ENCODE measurements at regions not wholly inside any gene's neighbourhood (a gene's known extent, or its start where the extent isn't known, plus 50 kb on each side); places are given as distances from the start of the nearest gene placed in this dataset.
A peak's percentile ranks its signal among the peaks of the same experiment; 100 is the strongest.
"Not testable (repeated sequence)": the region's sequence is repeated elsewhere in the genome, so short reads cannot be mapped to it uniquely, and the experiment has no call there.

DNA sequence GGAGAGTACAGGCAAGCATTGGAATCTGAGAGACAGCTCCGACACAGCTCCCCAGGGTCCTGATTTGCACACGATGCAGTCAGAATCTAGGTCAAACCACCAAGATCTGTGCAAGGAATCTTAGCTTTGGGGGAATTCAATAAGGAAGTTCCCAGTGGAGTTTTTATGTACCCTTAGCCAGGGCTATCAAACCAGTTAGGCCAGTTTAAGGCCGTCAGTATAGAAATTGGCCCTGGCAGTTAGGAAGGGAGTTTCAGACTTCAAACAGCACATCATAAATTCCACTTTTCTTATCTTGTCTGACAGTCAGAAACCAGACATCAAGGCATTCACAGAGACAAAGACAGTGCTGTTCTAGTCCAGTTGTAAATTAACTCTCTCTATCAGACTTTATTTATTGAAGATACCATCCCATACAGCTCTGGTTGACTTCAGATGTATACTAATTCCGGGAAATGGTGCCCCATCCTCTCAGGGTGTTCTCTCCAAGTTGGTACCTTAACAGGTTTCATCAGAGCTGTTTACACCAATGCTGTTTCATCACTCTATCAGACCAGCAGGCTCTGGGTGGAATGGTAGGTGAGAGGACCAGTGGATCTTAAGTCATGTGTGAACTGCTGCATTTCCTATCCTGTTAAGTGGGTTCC, 157.5 kb upstream of the ATF7IP start:
- WGBS, 4 donors, result 60 to 74% (median 66%) methylated on average over 4 of the region's 4 CpGs
- H3K4me1 ChIP-seq, result peaks cover 0 to 7% (median 0%) of the 10 kb centered on the region in 12 donors
- DNase-seq (no peak), ATAC-seq (peak in 1 of 4 donors; percentile 16)
- TF ChIP-seq POLR2A (IDR thresholded peaks at IDR 0.05), result no peak
- TF ChIP-seq, protein P1, sequence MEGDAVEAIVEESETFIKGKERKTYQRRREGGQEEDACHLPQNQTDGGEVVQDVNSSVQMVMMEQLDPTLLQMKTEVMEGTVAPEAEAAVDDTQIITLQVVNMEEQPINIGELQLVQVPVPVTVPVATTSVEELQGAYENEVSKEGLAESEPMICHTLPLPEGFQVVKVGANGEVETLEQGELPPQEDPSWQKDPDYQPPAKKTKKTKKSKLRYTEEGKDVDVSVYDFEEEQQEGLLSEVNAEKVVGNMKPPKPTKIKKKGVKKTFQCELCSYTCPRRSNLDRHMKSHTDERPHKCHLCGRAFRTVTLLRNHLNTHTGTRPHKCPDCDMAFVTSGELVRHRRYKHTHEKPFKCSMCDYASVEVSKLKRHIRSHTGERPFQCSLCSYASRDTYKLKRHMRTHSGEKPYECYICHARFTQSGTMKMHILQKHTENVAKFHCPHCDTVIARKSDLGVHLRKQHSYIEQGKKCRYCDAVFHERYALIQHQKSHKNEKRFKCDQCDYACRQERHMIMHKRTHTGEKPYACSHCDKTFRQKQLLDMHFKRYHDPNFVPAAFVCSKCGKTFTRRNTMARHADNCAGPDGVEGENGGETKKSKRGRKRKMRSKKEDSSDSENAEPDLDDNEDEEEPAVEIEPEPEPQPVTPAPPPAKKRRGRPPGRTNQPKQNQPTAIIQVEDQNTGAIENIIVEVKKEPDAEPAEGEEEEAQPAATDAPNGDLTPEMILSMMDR (IDR thresholded peaks at IDR 0.05), result no peak
- no peaks in the 10 kb centered on the region for H3K9me3 ChIP-seq
- intact Hi-C loops (cut with DNase I), result no loop called here
- no peaks in the 10 kb centered on the region for H3K27me3 ChIP-seq
- H3K4me3 ChIP-seq, result no peak overlapping the region
- no peak overlapping the region for H3K27ac ChIP-seq
- no peaks in the 10 kb centered on the region for H3K36me3 ChIP-seq

DNA sequence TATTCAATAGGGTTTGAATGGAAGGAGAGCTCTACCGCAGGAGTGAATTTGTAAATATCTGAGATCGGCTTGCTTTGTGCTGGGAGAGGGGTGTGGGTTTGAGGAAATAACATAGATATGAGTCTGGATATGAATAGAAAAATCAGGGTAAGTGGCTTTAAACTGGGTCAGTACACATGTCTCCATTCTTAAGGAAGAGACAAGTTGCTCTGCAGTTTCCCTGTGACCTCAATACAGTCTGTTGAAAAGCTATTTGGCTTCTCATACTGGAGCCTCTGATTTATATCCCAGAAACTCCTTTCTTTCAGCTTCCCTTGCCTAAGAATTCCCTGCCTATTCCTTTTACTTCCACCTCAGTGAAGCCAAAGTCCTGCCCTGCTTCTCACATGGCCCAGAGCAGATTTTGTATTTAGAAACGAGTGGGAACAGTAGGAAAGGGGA, 153.5 kb upstream of the ATF7IP start:
- Histone ChIP-seq H3K4me1 (peaks cover 0 to 7% (median 0%) of the 10 kb centered on the region in 12 donors), H3K4me3 (no peak overlapping the region), H3K9me3 (peaks cover 0 to 6% (median 0%) of the 10 kb centered on the region in 12 donors), H3K27ac (no peak overlapping the region), H3K27me3 (no peaks in the 10 kb centered on the region), H3K36me3 (no peaks in the 10 kb centered on the region)
- DNase-seq (no peak), ATAC-seq (no peak)
- TF ChIP-seq, protein P1 (IDR thresholded peaks at IDR 0.05), result no peak
- TF ChIP-seq POLR2A (IDR thresholded peaks at IDR 0.05), result no peak
- WGBS, 4 donors, result 55 to 76% (median 65%) methylated on average over 3 of the region's 3 CpGs
- intact Hi-C loops (cut with DNase I), result no loop called here

DNA sequence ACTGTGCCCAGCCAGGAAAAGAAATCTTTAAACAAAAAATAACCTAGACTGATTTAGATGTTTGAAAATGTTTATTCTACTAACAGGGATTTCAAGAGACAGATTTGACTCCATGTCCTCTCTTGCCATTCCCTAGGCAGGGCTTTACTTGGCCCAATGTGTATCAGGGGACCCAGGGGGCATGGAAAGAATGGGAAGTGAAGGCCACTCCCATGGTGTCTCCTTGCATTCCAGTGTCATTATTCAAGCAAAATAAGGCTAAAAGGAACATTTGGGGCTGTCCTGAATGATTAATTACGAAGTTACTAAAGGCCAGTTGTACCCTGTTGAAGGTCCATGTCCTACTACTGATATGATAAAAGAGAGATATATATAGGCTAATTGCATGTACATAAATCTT, 151.9 kb upstream of the ATF7IP start:
- no peak overlapping the region for H3K4me3 ChIP-seq
- no peaks in the 10 kb centered on the region for H3K36me3 ChIP-seq
- no peaks in the 10 kb centered on the region for H3K27me3 ChIP-seq
- no peak overlapping the region for H3K27ac ChIP-seq
- DNase-seq (no peak), ATAC-seq (no peak)
- TF ChIP-seq, protein P1 (IDR thresholded peaks at IDR 0.05), result no peak
- no peak for TF ChIP-seq POLR2A (IDR thresholded peaks at IDR 0.05)
- peaks cover 0 to 8% (median 0%) of the 10 kb centered on the region in 12 donors for H3K9me3 ChIP-seq
- peaks cover 0 to 6% (median 0%) of the 10 kb centered on the region in 12 donors for H3K4me1 ChIP-seq
- intact Hi-C loops (cut with DNase I), result no loop called here
- 63 to 78% (median 76%) methylated on average over 1 of the region's 1 CpG for WGBS, 4 donors

DNA sequence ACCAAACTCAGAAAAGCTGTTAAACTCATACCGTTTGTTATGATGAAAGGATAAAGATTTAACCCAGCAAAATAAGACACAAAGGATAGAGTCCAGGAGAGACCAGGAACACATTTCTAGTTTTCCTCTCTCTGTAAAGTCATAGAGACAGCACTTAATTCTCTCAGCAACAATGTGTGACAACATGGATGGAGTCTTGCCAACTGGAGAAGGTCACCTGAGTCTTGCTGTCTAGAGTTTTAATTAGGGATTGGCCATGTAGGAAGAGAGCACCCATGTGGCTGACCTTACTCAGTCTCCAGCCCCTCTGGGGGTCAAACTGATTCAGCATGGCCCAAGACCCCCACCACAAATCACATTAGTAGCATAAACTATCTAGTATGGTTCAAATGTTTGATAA, 151.0 kb upstream of the ATF7IP start:
- ATAC-seq (peak; percentile 47 to 69 (median 56)), DNase-seq (peak in 1 of 5 donors; percentile 19)
- H3K27ac ChIP-seq, result no peak overlapping the region
- no peak for TF ChIP-seq POLR2A (IDR thresholded peaks at IDR 0.05)
- TF ChIP-seq, protein P1 (IDR thresholded peaks at IDR 0.05), result no peak
- 82 to 90% (median 84%) methylated on average over 1 of the region's 1 CpG for whole genome bisulfite sequencing, 4 donors
- intact Hi-C loops (cut with DNase I), result no loop called here
- peaks cover 0 to 8% (median 0%) of the 10 kb centered on the region in 12 donors for H3K9me3 ChIP-seq
- H3K36me3 ChIP-seq, result no peaks in the 10 kb centered on the region
- peaks cover 0 to 6% (median 0%) of the 10 kb centered on the region in 12 donors for H3K4me1 ChIP-seq
- no peak overlapping the region for H3K4me3 ChIP-seq
- H3K27me3 ChIP-seq, result no peaks in the 10 kb centered on the region

DNA sequence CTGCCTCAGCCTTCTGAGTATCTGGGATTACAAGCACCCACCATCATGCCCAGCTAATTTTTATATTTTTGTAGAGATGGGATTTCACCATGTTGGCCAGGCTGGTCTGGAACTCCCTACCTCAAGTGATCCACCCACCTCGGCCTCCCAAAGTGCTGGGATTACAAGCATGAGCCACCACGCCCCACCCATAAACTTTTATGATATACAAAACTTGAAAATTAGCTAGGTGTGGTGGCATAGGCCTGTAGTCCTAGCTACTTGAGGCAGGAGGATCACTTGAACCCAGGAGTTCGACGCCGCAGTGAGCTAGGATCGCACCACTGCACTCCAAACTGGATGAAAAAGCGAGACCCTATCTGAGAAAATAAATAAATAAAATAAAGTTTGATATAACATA, 149.5 kb upstream of the ATF7IP start:
- H3K9me3 ChIP-seq; H3K4me1 ChIP-seq; H3K27me3 ChIP-seq; DNase-seq; intact Hi-C loops (cut with DNase I); H3K27ac ChIP-seq; H3K36me3 ChIP-seq; ATAC-seq: not testable (repeated sequence)
- peak overlapping the region in 2 of 12 donors; percentile 8 to 25 for H3K4me3 ChIP-seq
- WGBS, 4 donors, result 95 to 98% (median 97%) methylated on average over 7 of the region's 7 CpGs

All from heart left ventricle (tissue), 16 donors.